Heart left ventricle (tissue), 16 donors: ENCODE measurements at regions not wholly inside any gene's neighbourhood (a gene's known extent, or its start where the extent isn't known, plus 50 kb on each side); places are given as distances from the start of the nearest gene placed in this dataset.

Source experiments
- ATAC-seq, 4 donors: fragments of 200-7000 bp; cut with Tn5 transposase; one replicate each; pipeline ENCODE4 v1.9.1; 2020 to 2022; ENCODE audit warnings: moderate library complexity in 4 of 4, mild to moderate bottlenecking in 3 of 4, moderate number of reproducible peaks in 1 of 4
- DNase-seq, 5 donors: peaks; one replicate each; pipeline ENCODE4 v3.0.0-alpha.2; 2020
- H3K27ac ChIP-seq, 12 donors: fragments of 200-600 bp; sonication (generic) in 4 of 12; one replicate each; pipeline versions ENCODE4 v1.5.0 to v1.8.0; 2016 to 2022; ENCODE audit warnings: mild to moderate bottlenecking in 2 of 12
- H3K27me3 ChIP-seq, 9 donors: fragments of 200-600 bp; sonication (generic) in 2 of 9; one replicate each; pipeline versions ENCODE4 v1.5.1 to v1.8.0; 2016 to 2022; ENCODE audit warnings: mild to moderate bottlenecking in 3 of 9
- H3K36me3 ChIP-seq, 9 donors: fragments of 200-600 bp; sonication (generic) in 2 of 9; one replicate each; pipeline versions ENCODE4 v1.5.0 to v1.8.0; 2018 to 2022; ENCODE audit warnings: mild to moderate bottlenecking in 2 of 9
- H3K4me1 ChIP-seq, 12 donors: fragments of 200-600 bp; sonication (generic) in 4 of 12; one replicate each; pipeline versions ENCODE4 v1.5.0 to v1.8.0; 2016 to 2022; ENCODE audit warnings: mild to moderate bottlenecking in 3 of 12
- H3K4me3 ChIP-seq, 12 donors: fragments of 200-600 bp; sonication (generic) in 4 of 12; one replicate each; pipeline versions ENCODE4 v1.5.0 to v1.8.0; 2017 to 2022; ENCODE audit warnings: mild to moderate bottlenecking in 9 of 12, moderate library complexity in 4 of 12
- H3K9me3 ChIP-seq, 12 donors: fragments of 200-600 bp; sonication (generic) in 4 of 12; one replicate each; pipeline versions ENCODE4 v1.5.0 to v1.8.0; 2016 to 2022; ENCODE audit warnings: mild to moderate bottlenecking in 1 of 12
- POLR2A ChIP-seq, 2 donors: fragments of 450-650 bp; IDR thresholded peaks; one replicate each; pipeline ENCODE4 v1.6.1; 2017; ENCODE audit warnings: antibody characterized with exemption in 2 of 2, mild to moderate bottlenecking in 2 of 2, moderate library complexity in 2 of 2
- WGBS, 4 donors: extraction: QIAGEN DNeasy Blood & Tissue Kit in 2 of 4; methylation state at CpG; one replicate each; pipeline versions ENCODE4 v1.1.5 to v1.1.7; 2013 to 2018; 5-methylcytosine and 5-hydroxymethylcytosine counted together
- intact Hi-C, 10 donors: fragments of 100-400 bp; cut with DNase I; formaldehyde crosslinking; loops; one replicate each; pipeline versions ENCODE4 v1.11.1 to v1.14.2; 2022
- TF ChIP-seq, protein P1 (sequence below), 12 donors: fragments of 200-600 bp; sonication (generic) in 4 of 12; IDR thresholded peaks; one replicate each; pipeline versions ENCODE4 v1.5.0 to v1.8.0; 2018 to 2022; ENCODE audit warnings: antibody characterized with exemption in 12 of 12, mild to moderate bottlenecking in 5 of 12
- donor health status: ischemic (EF 13 %, LVEDD 7.1; RV severe dilation, severe dysfunction).
- donor health status: healthy with polysubstance abuse.
- donor health status: DM: no; HTN: yes; CAD: no.
- donor health status: DM: no; HTN: no; CAD: no.
- donor health status: ischemic (EF 25% LVEDD 6.9; RV normal size, moderate dysfunction).
- donor health status: ischemic (EF 25% LVEDD 5.7; RV mildly dilated, moderate dysfunction).
- donor health status: healthy.
- donor health status: DM: yes; HTN: yes; CAD: no.
- donor health status: ischemic (EF 35%, LVEDD 5.7; RV mildly dilated, moderate dysfunction).
- donor health status: nonischemic (EF 11% LVEDD 7.7; RV severe dilation, severe dysfunction).
- donor health status: DM: yes; HTN: yes; CAD: no.
- donor health status: PGD.
- donor health status: ischemic (EF 29% LVEDD 5.4; RV normal size, mild dysfunction).
- donor health status: nonischemic (EF 23%, LVEDD 6.1; RV moderate dilation, normal function).

DNA sequence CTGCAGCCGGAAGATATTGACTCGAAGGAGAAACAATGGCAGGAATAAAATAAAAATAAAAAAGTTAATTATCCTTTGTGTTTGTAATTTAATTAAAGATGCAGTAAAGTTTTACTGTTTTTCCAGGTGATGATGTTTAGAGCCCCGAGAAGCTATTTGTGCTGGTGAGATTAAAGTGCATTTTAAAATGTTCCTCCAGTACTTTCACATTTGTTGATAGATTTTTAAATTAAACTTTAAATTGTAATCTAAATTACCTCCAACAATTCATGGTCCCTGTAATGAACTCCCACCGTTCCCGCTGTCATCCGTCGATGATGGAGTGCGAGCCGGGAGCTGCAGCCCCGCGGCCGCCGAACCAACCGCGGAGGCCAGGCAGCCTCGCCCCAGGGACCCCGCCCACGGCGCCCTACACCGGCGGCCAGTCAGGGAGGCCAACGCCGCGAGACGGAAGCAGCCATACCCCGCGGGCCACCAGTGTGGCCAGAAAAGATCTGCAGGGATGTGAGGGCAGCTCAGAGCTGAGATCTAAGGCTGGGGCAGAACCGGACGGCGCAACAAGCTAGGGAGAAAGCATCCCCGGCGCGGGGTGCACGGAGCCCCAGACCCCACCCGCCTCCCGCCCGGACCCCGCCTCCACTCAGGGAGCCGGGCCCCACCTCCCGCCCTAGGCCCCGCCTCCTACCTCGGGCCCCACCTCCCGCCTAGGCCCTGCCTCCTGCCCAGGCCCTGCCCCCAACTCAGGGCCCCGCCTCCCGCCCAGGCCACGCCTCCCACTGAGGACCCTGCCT, 104.0 kb downstream of the FAM53A start:
- Histone ChIP-seq H3K4me3 (peak overlapping the region; percentile 39 to 77 (median 64)), H3K9me3 (no peaks in the 10 kb centered on the region), H3K36me3 (no peaks in the 10 kb centered on the region), H3K27ac (peak overlapping the region in 11 of 12 donors; percentile 72 to 92 (median 86)), H3K27me3 (peaks cover 0 to 6% (median 0%) of the 10 kb centered on the region in 9 donors), H3K4me1 (peaks cover 0 to 28% (median 10%) of the 10 kb centered on the region in 12 donors)
- ATAC-seq (peak; percentile 66 to 91 (median 90)), DNase-seq (peak; percentile 85 to 95 (median 90))
- TF ChIP-seq, protein P1, sequence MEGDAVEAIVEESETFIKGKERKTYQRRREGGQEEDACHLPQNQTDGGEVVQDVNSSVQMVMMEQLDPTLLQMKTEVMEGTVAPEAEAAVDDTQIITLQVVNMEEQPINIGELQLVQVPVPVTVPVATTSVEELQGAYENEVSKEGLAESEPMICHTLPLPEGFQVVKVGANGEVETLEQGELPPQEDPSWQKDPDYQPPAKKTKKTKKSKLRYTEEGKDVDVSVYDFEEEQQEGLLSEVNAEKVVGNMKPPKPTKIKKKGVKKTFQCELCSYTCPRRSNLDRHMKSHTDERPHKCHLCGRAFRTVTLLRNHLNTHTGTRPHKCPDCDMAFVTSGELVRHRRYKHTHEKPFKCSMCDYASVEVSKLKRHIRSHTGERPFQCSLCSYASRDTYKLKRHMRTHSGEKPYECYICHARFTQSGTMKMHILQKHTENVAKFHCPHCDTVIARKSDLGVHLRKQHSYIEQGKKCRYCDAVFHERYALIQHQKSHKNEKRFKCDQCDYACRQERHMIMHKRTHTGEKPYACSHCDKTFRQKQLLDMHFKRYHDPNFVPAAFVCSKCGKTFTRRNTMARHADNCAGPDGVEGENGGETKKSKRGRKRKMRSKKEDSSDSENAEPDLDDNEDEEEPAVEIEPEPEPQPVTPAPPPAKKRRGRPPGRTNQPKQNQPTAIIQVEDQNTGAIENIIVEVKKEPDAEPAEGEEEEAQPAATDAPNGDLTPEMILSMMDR (IDR thresholded peaks at IDR 0.05): peak in 1 of 12 donors; percentile 4
- peak in 1 of 2 donors; percentile 52 for TF ChIP-seq POLR2A (IDR thresholded peaks at IDR 0.05)
- intact Hi-C loops: loop anchor here in 1 of 10 donors (5.0 kb wide), 1 partner anchor 233 kb away; the partner anchor contains the start of gene UVSSA
- 0 to 1% (median 1%) methylated on average over 25 to 46 of the region's 46 CpGs for WGBS, 4 donors

DNA sequence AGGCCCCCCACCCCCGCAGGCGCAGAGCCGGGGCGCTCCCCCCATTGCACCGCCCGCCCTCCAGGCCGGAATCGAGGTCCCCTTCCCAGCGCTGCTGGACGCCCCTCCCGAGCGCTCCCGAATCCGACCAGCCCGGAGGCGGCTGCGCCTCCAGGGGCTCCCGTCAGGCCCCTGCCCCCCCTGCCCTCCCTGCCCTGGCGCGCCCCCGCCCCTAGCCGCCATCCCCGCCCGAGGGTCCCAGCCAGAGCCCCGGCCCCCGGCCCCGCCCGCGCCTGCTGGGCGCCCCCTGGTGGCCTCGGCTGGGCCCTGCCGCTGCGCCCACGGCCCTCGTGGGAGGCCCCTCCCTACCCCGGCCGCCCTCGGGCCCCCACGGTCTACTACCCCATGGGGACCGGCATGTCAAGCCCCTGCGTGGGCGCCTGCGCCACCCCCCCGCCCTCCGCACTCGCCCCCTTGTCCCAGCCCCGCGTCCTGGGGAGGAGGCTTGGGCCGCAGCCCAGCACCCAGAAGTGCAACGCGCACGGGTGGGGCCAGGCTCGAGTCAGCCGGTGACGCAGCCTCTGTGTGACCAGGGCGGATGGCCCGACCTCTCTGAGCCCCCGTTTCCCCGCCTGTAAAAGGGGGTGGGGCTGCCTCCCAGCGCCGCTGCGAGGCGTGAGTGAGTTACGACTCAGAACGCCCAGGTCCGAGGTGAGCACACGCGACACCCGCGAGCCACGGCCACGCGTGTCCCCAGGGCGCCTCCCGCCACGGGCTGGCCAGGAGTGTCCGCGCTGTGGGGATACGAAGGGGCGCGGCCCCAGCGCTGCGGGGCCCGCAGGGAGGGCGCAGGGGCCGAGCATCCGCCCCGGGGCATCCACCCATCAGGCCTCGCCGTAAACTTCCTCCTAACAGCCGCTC, 104.9 kb downstream of the FAM53A start:
- 1% methylated on average over 33 to 90 of the region's 91 CpGs for WGBS, 4 donors
- intact Hi-C loops: no loop called here
- peaks cover 0 to 6% (median 0%) of the 10 kb centered on the region in 9 donors for H3K27me3 ChIP-seq

GRCh38 chr4:1578251-1578773, 105.8 kb downstream of the FAM53A start:
- TF ChIP-seq, protein P1 (IDR thresholded peaks at IDR 0.05): no peak
- no peak for TF ChIP-seq POLR2A (IDR thresholded peaks at IDR 0.05)
- ATAC-seq (no peak), DNase-seq (peak in 3 of 5 donors; percentile 25 to 60 (median 33))
- peaks cover 0 to 6% (median 0%) of the 10 kb centered on the region in 9 donors for H3K27me3 ChIP-seq
- peak overlapping the region in 4 of 12 donors; percentile 64 to 73 (median 70) for H3K4me3 ChIP-seq
- H3K27ac ChIP-seq: no peak overlapping the region
- intact Hi-C loops: no loop called here
- H3K9me3 ChIP-seq: no peaks in the 10 kb centered on the region
- 18 to 26% (median 24%) methylated on average over 21 to 34 of the region's 34 CpGs for WGBS, 4 donors
- no peaks in the 10 kb centered on the region for H3K36me3 ChIP-seq
- H3K4me1 ChIP-seq: peaks cover 0 to 28% (median 10%) of the 10 kb centered on the region in 12 donors

More for the DNA sequence above, 104.9 kb downstream of the FAM53A start:
- peak in 1 of 2 donors; percentile 31 for TF ChIP-seq POLR2A (IDR thresholded peaks at IDR 0.05)
- TF ChIP-seq, protein P1 (IDR thresholded peaks at IDR 0.05): peak; percentile 41 to 83 (median 68)
- no peaks in the 10 kb centered on the region for H3K9me3 ChIP-seq
- no peaks in the 10 kb centered on the region for H3K36me3 ChIP-seq
- ATAC-seq (peak; percentile 38 to 76 (median 75)), DNase-seq (peak; percentile 73 to 89 (median 87))
- peaks cover 0 to 28% (median 10%) of the 10 kb centered on the region in 12 donors for H3K4me1 ChIP-seq
- H3K27ac ChIP-seq: peak overlapping the region; percentile 31 to 92 (median 86)
- H3K4me3 ChIP-seq: peak overlapping the region; percentile 39 to 77 (median 64)
